ENCODE measurements at regions not wholly inside any gene's neighbourhood (a gene's known extent, or its start where the extent isn't known, plus 50 kb on each side); places are given as distances from the start of the nearest gene placed in this dataset.

- TF ChIP-seq E2F4 (CRISPR knock-in tag; IDR thresholded peaks at IDR 0.05; ENCODE audit: borderline replicate concordance, low read depth) (no peak), ZNF532 (CRISPR knock-in tag; IDR thresholded peaks at IDR 0.05; ENCODE audit: borderline replicate concordance) (no peak)
Measured at GRCh38 chr3:87072446-87072845, 81.5 kb upstream of the VGLL3 start (continued).

- no peaks in the 10 kb centered on the region for H3K27me3 Mint-ChIP-seq (ENCODE audit: low read depth)
- H3K4me1 Mint-ChIP-seq, result peaks cover 6% of the 10 kb centered on the region
- DNase-seq (ENCODE audit: low spot score), result no peak
- CTCF ChIA-PET, result no interaction called here
- no peak for ATAC-seq
- no peaks in the 10 kb centered on the region for H3K36me3 Mint-ChIP-seq
- H3K27ac Mint-ChIP-seq, result no peak overlapping the region
- no peak overlapping the region for H3K4me3 Mint-ChIP-seq
- POLR2A ChIA-PET, result interaction anchor here (0.6 kb wide), 1 partner anchor 38 kb away, joined by 4 read pairs; no protein-coding TSS in a partner anchor
- TF ChIP-seq ZNF121 (CRISPR knock-in tag; IDR thresholded peaks at IDR 0.05) (no peak), ZNF396 (CRISPR knock-in tag; IDR thresholded peaks at IDR 0.05; ENCODE audit: borderline replicate concordance) (no peak), USF1 (CRISPR knock-in tag; IDR thresholded peaks at IDR 0.05) (no peak), ATF1 (CRISPR knock-in tag; IDR thresholded peaks at IDR 0.05) (no peak), CTCF (IDR thresholded peaks at IDR 0.05) (no peak), ZNF423 (CRISPR knock-in tag; IDR thresholded peaks at IDR 0.05) (no peak), STAT6 (CRISPR knock-in tag; conservative IDR thresholded peaks at IDR 0.05; ENCODE audit: low read depth) (no peak), MLX (CRISPR knock-in tag; IDR thresholded peaks at IDR 0.05) (no peak)
- H3K9me3 Mint-ChIP-seq, result no peaks in the 10 kb centered on the region
Measured at GRCh38 chr3:87069971-87070370, 79.0 kb upstream of the VGLL3 start.

- ChIA-PET POLR2A (no interaction called here), CTCF (no interaction called here)
- Mint-ChIP-seq H3K4me3 (no peak overlapping the region), H3K27ac (no peak overlapping the region), H3K9me3 (no peaks in the 10 kb centered on the region), H3K27me3 (ENCODE audit: low read depth) (no peaks in the 10 kb centered on the region), H3K4me1 (peaks cover 6% of the 10 kb centered on the region), H3K36me3 (no peaks in the 10 kb centered on the region)
- ATAC-seq (no peak), DNase-seq (ENCODE audit: low spot score) (no peak)
- TF ChIP-seq GRHL2 (CRISPR knock-in tag; IDR thresholded peaks at IDR 0.05; ENCODE audit: insufficient replicate concordance, severe bottlenecking), result no peak
- no peak for TF ChIP-seq NFYB (CRISPR knock-in tag; conservative IDR thresholded peaks at IDR 0.05; ENCODE audit: low read depth)
- no peak for TF ChIP-seq CTCF (IDR thresholded peaks at IDR 0.05)
- TF ChIP-seq ATF3 (CRISPR knock-in tag; conservative IDR thresholded peaks at IDR 0.05), result no peak
- TF ChIP-seq MAX (CRISPR knock-in tag; IDR thresholded peaks at IDR 0.05), result no peak
- no peak for TF ChIP-seq PREB (CRISPR knock-in tag; IDR thresholded peaks at IDR 0.05; ENCODE audit: borderline replicate concordance)
Measured at GRCh38 chr3:87069021-87069420, 78.1 kb upstream of the VGLL3 start.
